ENCODE measurements at regions not wholly inside any gene's neighbourhood (a gene's known extent, or its start where the extent isn't known, plus 50 kb on each side); places are given as distances from the start of the nearest gene placed in this dataset.
"Not testable (repeated sequence)": the region's sequence is repeated elsewhere in the genome, so short reads cannot be mapped to it uniquely, and the experiment has no call there.

DNA sequence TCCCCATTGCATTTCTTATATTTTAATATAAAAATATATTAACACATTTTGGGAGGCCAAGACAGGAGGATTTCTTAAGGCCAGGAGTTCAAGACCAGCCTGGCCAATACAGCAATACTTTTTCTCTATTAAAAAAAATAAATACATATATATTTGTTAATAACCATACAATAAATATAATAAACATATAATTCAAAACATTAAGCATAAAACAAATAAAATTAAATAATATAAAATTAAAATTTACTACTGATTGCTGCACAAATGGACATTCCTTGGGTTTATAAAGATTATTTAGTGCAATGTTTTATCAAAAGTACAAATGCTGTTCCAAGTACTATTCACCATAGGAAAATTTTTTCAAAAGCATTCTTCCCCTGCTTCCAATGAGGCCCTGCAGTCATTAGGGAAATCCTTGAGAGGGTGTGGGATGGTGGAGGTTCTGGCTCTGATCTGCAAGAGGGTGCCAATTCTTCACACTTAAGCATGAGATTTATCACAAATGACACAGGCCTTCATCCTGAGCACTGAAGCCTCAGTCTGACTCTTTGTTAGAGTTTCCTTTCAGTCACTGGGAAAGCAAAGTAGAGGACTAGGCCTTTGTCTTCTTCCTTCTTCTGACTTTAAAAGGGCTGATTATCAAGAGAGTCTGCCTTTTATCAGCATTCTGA is 596.7 kb downstream of the EPM2A start:
- no peak for FAIRE-seq
- DNase-seq (ENCODE audit: extremely low spot score, insufficient read length, low read depth), result no peak

DNA sequence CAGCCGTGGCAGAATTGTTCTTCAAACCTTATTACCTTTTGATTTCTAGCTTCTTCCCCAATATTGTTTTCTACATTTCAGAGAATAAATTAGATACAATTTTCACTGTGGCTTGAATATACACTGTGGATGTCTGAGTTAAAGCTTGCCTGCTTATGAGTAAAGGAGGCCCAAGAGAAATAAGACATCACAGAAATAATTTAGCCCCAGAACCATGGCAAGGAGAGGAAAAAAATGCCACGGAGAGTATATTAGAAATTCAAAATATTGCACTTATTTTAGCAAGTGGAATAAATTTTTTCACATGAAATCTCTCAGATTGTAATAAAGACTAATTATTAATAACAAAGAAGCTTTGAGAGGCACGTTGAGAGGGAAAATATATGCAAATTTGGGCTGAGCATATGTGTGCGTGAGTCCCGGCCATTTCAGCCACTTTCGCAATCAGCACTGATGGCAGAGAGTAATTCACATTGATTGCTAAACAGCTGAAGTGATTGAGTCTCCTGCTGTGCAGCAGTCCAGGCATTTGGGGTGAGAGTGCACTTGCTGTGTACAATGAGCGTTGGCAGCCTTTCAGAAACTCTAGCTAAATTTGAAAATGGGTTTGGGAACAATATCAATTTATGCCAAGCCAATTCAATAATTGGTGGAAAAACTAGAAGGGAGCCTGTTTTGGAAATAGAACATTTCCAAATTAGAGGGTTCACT is 596.0 kb downstream of the EPM2A start:
- FAIRE-seq (no peak), DNase-seq (ENCODE audit: extremely low spot score, insufficient read length, low read depth) (no peak)

DNA sequence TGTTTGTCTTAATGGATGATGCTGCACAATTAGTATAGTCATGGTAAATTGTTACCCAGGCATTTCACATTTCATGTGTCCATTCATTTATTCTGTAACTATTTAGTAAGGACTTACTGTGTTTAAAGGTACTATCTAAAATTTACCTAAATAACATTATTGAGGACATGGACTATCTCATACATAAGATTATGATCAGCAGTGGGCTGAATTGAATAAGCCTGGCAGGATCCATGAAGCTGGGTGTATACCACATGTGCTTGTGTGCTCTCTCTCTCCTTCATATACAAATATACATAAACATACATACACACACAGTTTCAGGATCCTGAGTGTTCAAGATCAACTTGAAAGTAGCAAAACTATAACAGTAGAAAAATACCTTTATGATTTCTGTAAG is 595.4 kb downstream of the EPM2A start:
- no peak for FAIRE-seq

DNA sequence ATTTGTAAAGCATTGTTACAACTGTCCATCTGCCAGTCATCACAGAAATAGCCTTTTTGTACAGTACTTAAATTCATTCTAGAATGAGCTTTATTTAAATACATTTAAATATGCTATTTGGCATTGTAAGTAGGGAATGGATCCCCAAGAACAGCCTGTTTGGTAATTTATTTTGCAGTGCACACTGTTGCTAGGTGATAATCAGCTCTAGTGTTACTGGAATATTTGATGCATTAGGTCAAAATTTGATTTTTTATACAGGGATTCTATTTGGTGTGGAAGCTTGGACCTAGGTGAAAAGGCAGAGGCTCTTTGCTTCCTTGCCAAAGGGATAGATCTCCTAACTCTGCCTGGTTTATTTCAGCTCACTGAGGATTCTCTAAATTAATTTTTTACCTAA is 593.7 kb downstream of the EPM2A start:
- DNase-seq (ENCODE audit: extremely low spot score, insufficient read length, low read depth) (no peak), FAIRE-seq (no peak)

More for the DNA sequence above, 595.4 kb downstream of the EPM2A start:
- no peak for DNase-seq (ENCODE audit: extremely low spot score, insufficient read length, low read depth)

DNA sequence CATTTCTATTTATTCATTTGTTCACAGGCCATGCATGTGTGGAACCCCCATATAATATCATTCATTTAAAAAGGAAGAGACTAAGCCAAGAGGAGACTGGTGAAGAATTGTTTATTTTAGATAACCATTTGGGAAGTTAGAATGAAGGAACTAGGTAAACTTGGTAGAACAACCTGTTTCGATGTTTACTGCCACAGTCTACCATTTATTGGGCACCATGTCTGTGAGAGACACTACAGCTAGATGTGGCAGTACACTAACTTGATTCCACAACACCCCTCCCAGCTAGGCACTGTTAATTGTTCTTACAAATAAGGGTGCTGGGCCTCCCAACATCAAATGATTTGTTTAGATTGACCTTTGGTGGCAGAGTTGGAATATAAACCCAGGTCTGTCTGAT is 592.4 kb downstream of the EPM2A start:
- DNase-seq (ENCODE audit: extremely low spot score, insufficient read length, low read depth), result no peak
- FAIRE-seq, result no peak

DNA sequence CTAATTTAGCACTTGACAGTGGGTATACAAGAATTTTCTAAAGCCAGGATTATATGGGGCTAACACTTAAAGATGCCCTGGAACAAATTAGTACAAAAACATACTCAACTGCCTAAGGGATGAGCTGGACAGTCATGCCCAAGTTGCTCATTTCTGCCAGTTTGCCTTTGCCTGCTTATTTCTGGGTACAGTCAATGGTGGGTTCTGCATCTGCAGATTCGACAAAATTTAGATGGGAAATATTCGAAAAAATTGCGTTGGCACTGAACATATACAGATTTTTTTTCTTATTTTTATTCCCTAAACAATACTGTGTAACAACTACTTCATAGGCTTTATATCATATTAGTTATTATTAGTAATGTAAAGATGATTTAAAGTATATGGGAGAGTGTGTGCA is 591.9 kb downstream of the EPM2A start:
- FAIRE-seq (no peak), DNase-seq (ENCODE audit: extremely low spot score, insufficient read length, low read depth) (no peak)

DNA sequence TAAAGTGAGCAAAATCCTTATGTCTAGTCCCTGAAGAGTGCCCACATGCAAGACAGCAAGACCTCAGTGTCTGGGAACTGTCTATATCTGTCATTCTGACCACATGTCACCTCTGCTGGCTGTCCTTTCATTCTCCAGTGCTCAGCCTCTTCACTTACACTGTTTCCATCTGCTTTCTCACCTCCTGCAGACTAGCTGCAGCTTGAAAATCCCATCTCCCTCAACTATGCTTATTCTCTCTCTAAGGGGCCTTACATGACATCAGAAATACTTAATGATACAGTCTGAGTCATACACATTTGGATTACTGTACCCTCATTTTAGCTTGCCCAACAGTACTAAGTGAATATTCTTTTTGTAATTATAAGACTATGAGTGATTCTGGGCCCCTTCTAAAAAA is 587.8 kb downstream of the EPM2A start:
- FAIRE-seq (no peak), DNase-seq (ENCODE audit: extremely low spot score, insufficient read length, low read depth) (no peak)

DNA sequence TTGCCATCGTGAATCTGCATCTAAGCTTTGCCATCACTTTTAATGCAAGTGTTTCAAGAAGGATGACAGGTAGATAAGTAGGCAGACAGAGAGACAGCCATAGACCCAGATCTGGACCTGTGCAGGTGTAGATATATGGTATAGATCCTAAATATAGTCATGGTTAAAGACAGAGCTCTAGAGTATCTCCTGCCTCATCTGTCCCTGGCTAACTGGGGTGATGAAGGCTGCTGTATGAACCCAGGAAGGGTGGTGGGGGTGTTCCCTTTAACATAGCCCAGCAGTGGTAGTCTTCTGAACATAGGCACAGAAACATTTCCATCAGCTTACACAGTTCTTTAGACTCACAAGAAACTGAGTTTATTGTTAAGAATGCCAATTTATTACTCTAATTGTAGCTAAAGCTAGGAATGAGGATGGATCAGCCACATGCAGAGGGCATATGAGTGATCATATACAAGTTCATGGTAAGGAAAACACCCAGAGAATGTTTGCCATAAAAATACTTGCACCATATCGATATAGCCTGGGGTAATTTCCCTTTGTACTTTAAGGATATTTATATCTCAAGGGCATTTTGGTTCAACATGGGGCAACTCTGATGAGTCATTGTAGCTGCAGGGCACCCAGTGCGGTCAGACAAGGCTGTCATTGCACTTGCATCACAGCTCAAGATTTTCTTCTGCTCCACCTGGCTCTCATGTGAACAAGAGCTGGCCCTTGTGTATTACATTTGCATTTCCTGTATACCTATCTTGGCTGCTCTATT is 587.2 kb downstream of the EPM2A start:
- no peak for FAIRE-seq
- DNase-seq (ENCODE audit: extremely low spot score, insufficient read length, low read depth), result no peak

DNA sequence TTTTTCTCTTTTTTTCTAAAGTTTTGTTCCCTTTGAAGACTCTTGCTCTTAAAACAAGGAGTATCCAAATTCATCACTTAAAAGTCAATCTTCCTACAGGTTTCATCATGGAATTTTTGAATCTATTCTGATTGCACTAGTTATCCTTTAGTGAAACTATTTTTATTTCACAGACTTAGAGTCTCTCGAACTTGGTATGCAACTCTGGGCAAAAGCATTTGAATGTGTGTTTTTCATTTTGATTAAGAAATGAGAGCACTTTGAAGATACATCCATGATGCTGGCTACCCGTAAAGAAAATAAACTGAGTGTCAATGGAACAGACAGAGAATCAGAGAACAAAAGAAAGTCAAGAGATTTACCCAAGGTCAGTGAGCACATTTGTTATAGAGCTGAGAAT is 586.5 kb downstream of the EPM2A start:
- DNase-seq (ENCODE audit: extremely low spot score, insufficient read length, low read depth) (no peak), FAIRE-seq (no peak)

DNA sequence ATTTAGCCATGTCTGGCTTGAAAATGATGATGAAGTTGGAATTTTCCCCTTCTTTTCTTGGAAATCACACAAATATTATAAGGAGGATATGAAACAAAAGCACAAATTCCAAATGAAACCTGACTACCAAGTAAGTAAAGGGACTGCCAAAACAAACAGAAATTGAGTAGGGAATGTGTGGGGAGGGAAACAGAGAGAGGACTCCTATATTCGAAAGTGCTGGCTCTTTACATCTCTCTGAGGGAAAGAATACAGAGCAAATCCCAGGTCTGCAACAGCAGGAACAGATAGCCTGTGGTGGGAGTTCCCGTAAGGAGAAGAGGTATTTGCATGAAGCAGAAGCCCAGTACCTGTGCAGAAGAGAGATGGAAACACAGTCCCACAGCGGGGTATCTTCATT is 583.7 kb downstream of the EPM2A start:
- FAIRE-seq (no peak), DNase-seq (ENCODE audit: extremely low spot score, insufficient read length, low read depth) (no peak)

DNA sequence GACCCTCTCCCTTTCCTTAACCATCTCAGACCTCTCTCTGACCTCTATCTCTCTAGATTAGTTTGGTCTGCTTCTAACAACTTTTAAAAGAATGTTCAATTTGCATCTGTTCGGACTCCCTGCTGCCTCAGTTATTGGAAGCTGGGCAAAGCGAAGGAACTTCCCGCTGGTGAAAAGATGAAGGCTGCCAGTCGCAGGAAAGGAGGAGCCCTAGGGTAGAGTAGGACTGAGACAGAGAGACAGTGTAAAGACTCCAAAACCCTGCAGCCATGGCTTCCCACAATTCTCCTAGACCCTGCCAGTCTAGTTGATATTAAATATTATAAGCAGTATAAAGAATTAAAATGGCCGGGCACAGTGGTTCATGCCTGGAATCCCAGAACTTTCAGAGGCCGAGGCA is 581.8 kb downstream of the EPM2A start:
- DNase-seq (ENCODE audit: extremely low spot score, insufficient read length, low read depth) (no peak), FAIRE-seq (no peak)

DNA sequence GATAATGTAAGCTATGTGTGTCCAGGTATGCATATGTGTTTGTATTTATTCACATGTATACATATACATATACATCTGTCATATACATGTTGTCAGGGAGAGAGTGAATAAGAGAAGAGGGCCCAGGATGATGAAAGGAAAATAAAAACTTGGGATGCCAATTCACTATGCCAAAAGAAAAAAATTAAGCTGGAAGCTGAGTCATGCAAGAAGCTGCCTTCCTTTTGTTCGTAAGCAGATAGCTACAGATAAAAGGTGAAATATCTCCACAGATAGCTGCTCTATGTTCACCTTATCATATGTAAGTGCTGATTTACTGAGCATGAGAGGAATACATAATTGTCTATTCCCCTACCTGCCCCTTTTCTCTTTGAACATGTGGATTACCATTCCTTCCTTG is 579.9 kb downstream of the EPM2A start:
- FAIRE-seq (no peak), DNase-seq (ENCODE audit: extremely low spot score, insufficient read length, low read depth) (no peak)

DNA sequence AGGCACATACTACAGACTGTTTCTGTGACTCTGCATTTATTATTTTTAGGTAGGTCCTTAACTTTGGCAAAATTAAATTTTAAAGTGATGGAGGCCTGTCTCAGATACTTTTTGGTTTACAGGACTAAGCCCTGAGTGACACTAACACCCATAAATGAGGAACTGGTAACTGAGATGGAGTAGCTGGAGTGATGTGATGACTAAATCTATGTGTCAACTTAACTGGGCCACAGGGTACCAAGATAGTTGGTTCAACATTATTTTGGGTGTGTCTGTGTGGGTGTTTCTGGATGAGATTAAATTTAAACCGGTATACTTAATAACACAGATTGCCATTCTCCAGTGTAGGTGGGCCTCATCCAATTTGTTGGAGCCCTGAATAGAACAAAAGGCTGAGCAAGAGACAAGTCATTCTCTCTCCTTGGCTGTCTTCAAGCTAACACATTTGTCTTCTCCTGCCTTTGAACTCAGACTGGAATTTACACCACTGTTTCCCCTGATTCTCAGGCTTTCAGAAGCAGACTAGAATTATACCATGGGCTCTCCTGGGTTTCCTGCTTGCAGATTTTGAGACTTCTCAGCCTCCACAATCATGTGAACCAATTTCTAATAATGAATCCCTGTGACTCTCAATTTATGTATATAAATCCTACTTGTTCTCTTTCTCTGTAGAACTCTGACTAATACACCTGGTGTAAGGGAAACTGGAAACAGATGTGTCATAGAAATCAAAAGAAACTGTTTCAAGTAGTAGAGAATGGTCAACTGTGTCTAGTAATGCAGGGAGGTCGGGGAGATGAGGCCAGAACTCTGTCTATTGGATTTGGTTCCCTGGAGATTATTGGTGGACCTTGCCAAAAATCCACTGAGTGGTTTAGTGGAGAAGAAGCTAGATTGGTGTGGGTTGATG is 579.2 kb downstream of the EPM2A start:
- FAIRE-seq (no peak), DNase-seq (ENCODE audit: extremely low spot score, insufficient read length, low read depth) (no peak)

DNA sequence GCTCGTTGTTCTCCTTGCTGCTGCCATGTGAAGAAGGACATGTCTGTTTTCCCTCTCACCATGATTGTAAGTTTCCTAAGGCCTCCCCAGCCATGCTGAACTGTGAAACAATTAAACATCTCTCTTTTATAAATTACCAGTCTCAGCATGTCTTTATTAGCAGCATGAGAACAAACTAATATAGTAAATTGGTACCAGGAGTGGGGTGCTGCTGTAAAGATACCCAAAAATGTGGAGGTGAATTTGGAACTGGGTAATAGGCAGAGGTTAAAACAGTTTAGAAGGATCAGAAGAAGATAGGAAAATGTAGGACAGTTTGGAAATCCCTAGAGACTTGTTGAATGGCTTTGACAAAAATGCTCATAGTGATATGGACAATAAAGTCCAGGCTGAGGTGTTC is 576.7 kb downstream of the EPM2A start:
- DNase-seq (ENCODE audit: extremely low spot score, insufficient read length, low read depth); FAIRE-seq: not testable (repeated sequence)

DNA sequence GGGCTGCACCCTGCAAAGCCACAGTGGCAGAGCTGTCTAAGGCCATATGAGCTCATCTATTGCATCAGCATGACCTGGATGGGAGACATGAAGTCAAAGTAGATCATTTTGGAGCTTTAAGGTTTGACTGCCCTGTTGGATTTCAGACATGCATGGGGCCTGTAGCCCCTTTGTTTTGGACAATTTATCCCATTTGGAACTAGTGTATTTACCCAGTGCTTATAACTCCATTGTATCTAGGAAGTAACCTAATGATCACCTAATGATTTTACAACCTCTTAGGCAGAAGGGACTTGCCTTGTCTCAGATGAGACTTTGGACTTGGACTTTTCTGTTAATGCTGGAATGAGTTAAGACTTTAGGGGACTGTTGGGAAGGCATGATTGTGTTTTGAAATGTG is 575.4 kb downstream of the EPM2A start:
- DNase-seq (ENCODE audit: extremely low spot score, insufficient read length, low read depth) (no peak), FAIRE-seq (no peak)

DNA sequence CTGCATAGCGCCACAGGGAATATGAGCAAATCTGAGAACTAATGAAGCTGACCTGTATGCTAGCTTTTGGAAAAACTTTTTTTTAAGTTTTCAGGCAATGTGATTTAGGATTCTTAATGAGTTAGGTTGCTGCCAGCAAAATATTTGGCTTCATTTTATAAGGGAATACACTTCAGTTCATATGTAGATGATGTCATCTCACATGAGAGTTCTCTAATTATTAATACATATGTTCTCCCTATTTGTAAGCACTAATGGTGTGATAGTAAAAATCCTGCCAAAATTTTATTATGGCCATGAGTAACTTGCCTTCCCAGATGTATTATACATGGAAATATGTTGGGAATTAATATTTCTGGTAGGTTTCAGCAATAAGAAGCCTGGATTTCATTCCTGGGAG is 573.8 kb downstream of the EPM2A start:
- FAIRE-seq (no peak), DNase-seq (ENCODE audit: extremely low spot score, insufficient read length, low read depth) (no peak)

DNA sequence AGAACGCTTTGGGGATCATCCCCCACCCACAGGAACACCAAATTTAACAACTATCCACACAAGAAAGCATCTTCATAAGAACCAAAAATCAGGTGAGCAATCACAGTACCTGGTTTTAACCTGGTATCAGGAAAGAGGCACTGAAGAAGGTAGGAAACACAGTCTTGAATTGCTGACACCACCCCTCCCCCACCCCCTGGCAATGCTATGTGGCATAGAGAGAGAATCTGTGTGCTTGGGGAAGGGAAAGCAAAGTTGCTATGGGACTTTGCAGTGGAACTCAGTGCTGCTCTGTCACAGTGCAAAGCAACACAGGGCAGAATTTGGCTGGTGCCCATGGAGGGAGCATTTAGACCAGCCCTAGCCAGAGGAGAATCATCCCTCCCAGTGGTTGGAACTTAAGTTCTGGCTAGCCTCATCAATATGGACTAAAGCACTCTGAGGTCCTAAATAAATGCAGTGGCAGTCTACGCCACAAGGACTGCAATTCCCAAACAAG is 565.5 kb downstream of the EPM2A start:
- no peak for DNase-seq (ENCODE audit: extremely low spot score, insufficient read length, low read depth)
- no peak for FAIRE-seq

DNA sequence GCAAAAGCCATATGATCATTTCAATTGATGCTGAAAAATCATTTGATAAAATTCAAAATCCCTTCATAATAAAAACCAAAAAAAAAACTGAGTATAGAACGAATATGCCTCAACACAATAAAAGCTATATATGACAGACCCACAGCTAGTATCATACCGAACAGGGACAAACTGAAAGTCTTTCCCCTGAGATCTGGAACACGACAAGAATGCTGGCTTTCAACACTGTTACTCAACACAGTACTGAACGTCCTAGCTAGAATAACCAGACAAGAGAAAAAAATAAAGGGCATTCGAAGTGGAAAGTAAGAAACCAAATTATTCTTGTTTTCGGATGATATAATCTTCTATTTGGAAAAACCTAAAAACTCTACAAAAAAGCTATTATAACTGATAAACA is 559.9 kb downstream of the EPM2A start:
- FAIRE-seq, result no peak

DNA sequence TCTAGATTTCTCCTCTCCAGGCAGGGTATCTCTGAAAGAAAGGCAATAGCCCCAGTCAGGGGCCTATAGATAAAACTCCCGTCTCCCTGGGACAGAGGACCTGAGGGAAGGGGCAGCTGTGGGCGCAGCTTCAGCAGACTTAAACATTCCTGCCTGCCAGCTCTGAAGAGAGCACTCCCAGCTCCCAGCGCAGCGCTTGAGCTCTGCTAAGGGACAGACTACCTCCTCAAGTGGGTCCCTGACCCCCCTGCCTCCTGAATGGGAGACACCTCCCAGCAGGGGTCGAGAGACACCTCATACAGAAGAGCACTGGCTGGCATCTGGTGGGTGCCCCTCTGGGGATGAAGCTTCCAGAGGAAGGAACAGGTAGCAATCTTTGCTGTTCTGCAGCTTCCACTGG is 556.9 kb downstream of the EPM2A start:
- FAIRE-seq, result no peak

More for the DNA sequence above, 559.9 kb downstream of the EPM2A start:
- DNase-seq (ENCODE audit: extremely low spot score, insufficient read length, low read depth), result no peak

More for the DNA sequence above, 556.9 kb downstream of the EPM2A start:
- DNase-seq (ENCODE audit: extremely low spot score, insufficient read length, low read depth), result no peak
